ENCODE measurements at regions not wholly inside any gene's neighbourhood (a gene's known extent, or its start where the extent isn't known, plus 50 kb on each side); places are given as distances from the start of the nearest gene placed in this dataset.

DNA sequence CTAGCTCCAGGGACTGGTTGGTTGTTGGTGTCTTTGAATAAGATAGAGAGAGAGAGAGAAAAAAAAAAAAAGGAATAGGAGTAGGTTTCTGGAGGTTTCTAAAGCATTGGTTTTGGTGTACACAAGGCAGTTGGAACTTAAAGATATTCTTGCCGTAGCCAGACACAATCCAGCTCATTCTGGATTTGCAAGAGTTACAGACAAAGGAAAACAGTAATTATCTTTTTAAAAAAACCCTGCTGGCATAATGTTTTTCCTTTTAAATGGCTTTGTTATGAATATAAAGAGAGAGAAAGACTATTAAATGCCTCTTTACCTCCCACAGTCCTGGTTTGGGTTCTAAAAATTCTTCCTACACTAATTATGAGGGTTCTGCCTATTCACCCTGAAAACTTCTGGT is 120.4 kb upstream of the RAG2 start:
- POLR2A ChIA-PET: no interaction called here
- ATAC-seq (no peak), DNase-seq (no peak)
- no peaks in the 10 kb centered on the region for H3K9me3 Mint-ChIP-seq (ENCODE audit: low read depth)
- intact Hi-C loops (cut with DNase I, micrococcal nuclease): no loop called here
- no peaks in the 10 kb centered on the region for H3K4me1 Mint-ChIP-seq
- H3K27me3 Mint-ChIP-seq: peaks cover 7% of the 10 kb centered on the region
- CTCF ChIA-PET: interaction anchor here (0.6 to 1.2 kb wide), 4 partner anchors 16 to 154 kb away, joined by 3 to 4 read pairs (median 4); no protein-coding TSS in a partner anchor
- no peaks in the 10 kb centered on the region for H3K36me3 Mint-ChIP-seq (ENCODE audit: low read depth)
- no peak overlapping the region for H3K27ac Mint-ChIP-seq
- no peak overlapping the region for H3K4me3 Mint-ChIP-seq

DNA sequence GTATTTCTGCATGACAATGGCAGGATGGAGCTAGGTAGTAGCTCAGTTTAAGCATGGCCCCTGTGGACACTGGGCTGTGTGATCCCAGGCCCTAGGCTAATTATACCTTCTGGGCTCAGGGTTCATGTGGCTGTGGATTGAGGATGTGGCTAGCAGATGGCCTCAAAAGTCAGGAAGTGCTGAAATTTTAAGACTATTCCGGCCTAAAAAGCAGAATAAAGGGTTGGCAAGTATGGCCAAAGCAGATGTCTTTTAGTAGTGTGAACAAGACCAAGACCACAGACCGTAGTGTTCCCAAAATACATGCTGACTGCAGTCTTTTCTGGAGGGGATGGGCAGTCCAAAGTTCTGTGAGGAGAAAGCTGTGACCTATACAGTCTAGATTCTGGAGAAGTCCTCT is 115.7 kb upstream of the RAG2 start:
- no peaks in the 10 kb centered on the region for H3K36me3 Mint-ChIP-seq (ENCODE audit: low read depth)
- CTCF ChIA-PET: interaction anchor here (0.6 kb wide), 1 partner anchor 1192 kb away, joined by 3 read pairs; no protein-coding TSS in a partner anchor
- no peaks in the 10 kb centered on the region for H3K9me3 Mint-ChIP-seq (ENCODE audit: low read depth)
- POLR2A ChIA-PET: no interaction called here
- H3K27me3 Mint-ChIP-seq: peaks cover 12% of the 10 kb centered on the region
- ATAC-seq: no peak
- no peak for DNase-seq
- no peak overlapping the region for H3K27ac Mint-ChIP-seq
- no peaks in the 10 kb centered on the region for H3K4me1 Mint-ChIP-seq
- intact Hi-C loops (cut with DNase I, micrococcal nuclease): no loop called here
- no peak overlapping the region for H3K4me3 Mint-ChIP-seq

DNA sequence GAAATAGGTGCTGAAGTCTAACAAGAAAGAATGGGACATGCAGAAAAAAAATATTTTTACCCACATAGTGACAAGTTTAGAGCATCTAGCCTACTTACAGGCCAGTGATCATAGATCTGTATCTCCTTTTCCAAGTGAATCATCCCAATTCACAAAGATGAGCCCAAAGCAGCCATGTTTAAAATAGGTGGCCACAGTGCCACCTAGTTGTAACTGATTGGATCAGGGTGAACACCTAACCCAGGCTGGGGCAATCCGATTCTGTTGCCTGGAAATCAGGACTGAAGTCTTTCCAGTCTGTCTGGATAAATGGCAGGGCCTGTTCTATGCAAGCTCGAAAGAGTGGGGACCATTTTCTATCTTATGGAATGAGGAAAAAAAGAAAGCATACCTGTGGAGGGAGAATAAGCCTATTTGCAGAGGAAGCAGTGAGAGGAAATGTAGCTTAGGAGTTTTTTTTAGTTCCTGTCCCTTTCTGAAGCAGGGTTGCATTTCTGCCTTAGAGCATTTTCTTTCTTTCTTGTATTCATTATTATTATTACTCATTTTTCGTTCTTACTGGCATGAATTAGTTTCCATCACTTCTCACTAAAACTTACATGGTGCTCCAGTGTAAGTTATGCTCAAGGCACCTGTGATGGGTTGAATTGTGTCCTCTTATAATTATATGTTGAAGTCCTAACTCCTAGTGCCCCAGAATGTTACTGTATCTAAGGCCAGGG is 113.2 kb upstream of the RAG2 start:
- H3K4me3 Mint-ChIP-seq: no peak overlapping the region
- no peaks in the 10 kb centered on the region for H3K36me3 Mint-ChIP-seq (ENCODE audit: low read depth)
- ChIA-PET CTCF (interaction anchor here (0.6 to 3.3 kb wide), 8 partner anchors 9 to 146 kb away, joined by 3 to 11 read pairs (median 4); no protein-coding TSS in a partner anchor), POLR2A (no interaction called here)
- H3K27me3 Mint-ChIP-seq: peaks cover 14% of the 10 kb centered on the region
- peak; percentile 6 for DNase-seq
- intact Hi-C loops (cut with DNase I, micrococcal nuclease): no loop called here
- no peak for ATAC-seq
- no peaks in the 10 kb centered on the region for H3K9me3 Mint-ChIP-seq (ENCODE audit: low read depth)
- H3K4me1 Mint-ChIP-seq: no peaks in the 10 kb centered on the region
- no peak overlapping the region for H3K27ac Mint-ChIP-seq
